ENCODE measurements at regions not wholly inside any gene's neighbourhood (a gene's known extent, or its start where the extent isn't known, plus 50 kb on each side); places are given as distances from the start of the nearest gene placed in this dataset.

GRCh38 chr2:225340923-225341322 lies 58.6 kb upstream of the NYAP2 start:
- DNase-seq = no peak

- DNase-seq = no peak
These were observed 62.3 kb upstream of the NYAP2 start for GRCh38 chr2:225337183-225337582.

GRCh38 chr2:225334514-225334913 lies 65.0 kb upstream of the NYAP2 start:
- peak; percentile 86 for DNase-seq

- DNase-seq = no peak
These were observed 71.3 kb upstream of the NYAP2 start for GRCh38 chr2:225328192-225328591.

- no peak for DNase-seq
These were observed 72.5 kb upstream of the NYAP2 start for GRCh38 chr2:225326969-225327368.

GRCh38 chr2:225319872-225320271 lies 79.6 kb upstream of the NYAP2 start:
- DNase-seq = no peak

GRCh38 chr2:225318440-225318839 lies 81.1 kb upstream of the NYAP2 start:
- no peak for DNase-seq

- no peak for DNase-seq
These were observed 82.3 kb upstream of the NYAP2 start for GRCh38 chr2:225317186-225317585.

- DNase-seq = peak; percentile 65
These were observed 88.8 kb upstream of the NYAP2 start for GRCh38 chr2:225310745-225311144.

- peak; percentile 20 for DNase-seq
These were observed 90.0 kb upstream of the NYAP2 start for GRCh38 chr2:225309516-225309915.

- DNase-seq = no peak
These were observed 102.6 kb upstream of the NYAP2 start for GRCh38 chr2:225296951-225297350.

- no peak for DNase-seq
These were observed 104.4 kb upstream of the NYAP2 start for GRCh38 chr2:225295102-225295501.

- DNase-seq = no peak
These were observed 105.9 kb upstream of the NYAP2 start for GRCh38 chr2:225293638-225294037.

- DNase-seq = no peak
These were observed 108.6 kb upstream of the NYAP2 start for GRCh38 chr2:225290757-225291400.

GRCh38 chr2:225289659-225290058 lies 109.9 kb upstream of the NYAP2 start:
- DNase-seq = no peak

GRCh38 chr2:225288986-225289385 lies 110.5 kb upstream of the NYAP2 start:
- DNase-seq = no peak

GRCh38 chr2:225282858-225283710 lies 116.4 kb upstream of the NYAP2 start:
- DNase-seq = peak; percentile 37

GRCh38 chr2:225276207-225276606 lies 123.3 kb upstream of the NYAP2 start:
- DNase-seq = no peak

- no peak for DNase-seq
These were observed 124.1 kb upstream of the NYAP2 start for GRCh38 chr2:225275443-225275842.

- peak; percentile 72 for DNase-seq
These were observed 124.8 kb upstream of the NYAP2 start for GRCh38 chr2:225274751-225275150.

- DNase-seq = no peak
These were observed 127.3 kb upstream of the NYAP2 start for GRCh38 chr2:225272173-225272572.

GRCh38 chr2:225270861-225271260 lies 128.6 kb upstream of the NYAP2 start:
- peak; percentile 25 for DNase-seq

- no peak for DNase-seq
These were observed 129.5 kb upstream of the NYAP2 start for GRCh38 chr2:225270053-225270452.

- DNase-seq = no peak
These were observed 145.1 kb upstream of the NYAP2 start for GRCh38 chr2:225254363-225254762.

GRCh38 chr2:225244933-225245332 lies 154.6 kb upstream of the NYAP2 start:
- no peak for DNase-seq

All from NCI-H1092 treated with DMSO at 0.1 percent for 48 hours (cell line).